Left lung (tissue), 4 donors: ENCODE measurements at regions not wholly inside any gene's neighbourhood (a gene's known extent, or its start where the extent isn't known, plus 50 kb on each side); places are given as distances from the start of the nearest gene placed in this dataset.

Experiments
- ATAC-seq: fragments of 200-7000 bp; cut with Tn5 transposase; one replicate; pipeline ENCODE4 v1.9.1; 2020; ENCODE audit warnings: moderate library complexity
- DNase-seq, 4 donors: peaks; one replicate each; pipeline ENCODE4 v3.0.0-alpha.2; 2013 to 2020
- H3K27ac ChIP-seq, 2 donors: fragments of 200-600 bp; sonication (generic) in 1 of 2; one replicate each; pipeline versions ENCODE4 v1.5.0 to v1.8.0; 2020 to 2021
- H3K27me3 ChIP-seq, 2 donors: fragments of 200-600 bp; sonication (generic) in 1 of 2; one replicate each; pipeline versions ENCODE4 v1.5.0 to v1.8.0; 2020 to 2021
- H3K36me3 ChIP-seq, 2 donors: fragments of 200-600 bp; sonication (generic) in 1 of 2; one replicate each; pipeline versions ENCODE4 v1.5.0 to v1.8.0; 2020 to 2021
- H3K4me1 ChIP-seq, 2 donors: fragments of 200-600 bp; one replicate each; pipeline ENCODE4 v1.8.0; 2021
- H3K4me3 ChIP-seq, 2 donors: fragments of 200-600 bp; sonication (generic) in 1 of 2; one replicate each; pipeline versions ENCODE4 v1.5.0 to v1.8.0; 2020 to 2021; ENCODE audit warnings: mild to moderate bottlenecking in 1 of 2
- H3K9me3 ChIP-seq, 2 donors: fragments of 200-600 bp; sonication (generic) in 1 of 2; one replicate each; pipeline versions ENCODE4 v1.5.0 to v1.8.0; 2020 to 2021
- CTCF ChIP-seq, 2 donors: fragments of 200-600 bp; sonication (generic) in 1 of 2; IDR thresholded peaks; one replicate each; pipeline versions ENCODE4 v1.5.0 to v1.8.0; 2021; ENCODE audit warnings: antibody characterized with exemption in 2 of 2
- intact Hi-C, 2 donors: fragments of 100-400 bp; cut with DNase I; formaldehyde crosslinking; loops; one replicate each; pipeline versions ENCODE4 v1.11.2 to v1.14.2; 2022
- donor health status: DM: no; HTN: yes; CAD: no.
- donor health status: DM: no; HTN: no; CAD: no.

GRCh38 chr7:131848033-131848432, 291.6 kb upstream of the PODXL start:
- ATAC-seq = no peak

GRCh38 chr7:131845573-131846314, 289.3 kb upstream of the PODXL start:
- intact Hi-C loops = no loop called here
- Histone ChIP-seq H3K9me3 (no peaks in the 10 kb centered on the region), H3K36me3 (no peaks in the 10 kb centered on the region), H3K27ac (no peak overlapping the region), H3K27me3 (peaks cover 0 to 28% of the 10 kb centered on the region in 2 donors), H3K4me3 (no peak overlapping the region), H3K4me1 (no peaks in the 10 kb centered on the region)
- DNase-seq (no peak), ATAC-seq (no peak)
- TF ChIP-seq CTCF (IDR thresholded peaks at IDR 0.05) = no peak

More at GRCh38 chr7:131848033-131848432, 291.6 kb upstream of the PODXL start:
- Histone ChIP-seq H3K36me3 (no peaks in the 10 kb centered on the region), H3K9me3 (peaks cover 0 to under 1% of the 10 kb centered on the region in 2 donors), H3K4me3 (no peak overlapping the region), H3K4me1 (no peaks in the 10 kb centered on the region), H3K27me3 (peaks cover 0 to 28% of the 10 kb centered on the region in 2 donors), H3K27ac (no peak overlapping the region)
- DNase-seq = no peak
- no peak for TF ChIP-seq CTCF (IDR thresholded peaks at IDR 0.05)
- intact Hi-C loops = no loop called here

- intact Hi-C loops = no loop called here
- TF ChIP-seq CTCF (IDR thresholded peaks at IDR 0.05) = no peak
- Histone ChIP-seq H3K4me3 (no peak overlapping the region), H3K9me3 (no peaks in the 10 kb centered on the region), H3K36me3 (no peaks in the 10 kb centered on the region), H3K27me3 (peaks cover 0 to 22% of the 10 kb centered on the region in 2 donors), H3K4me1 (no peaks in the 10 kb centered on the region), H3K27ac (no peak overlapping the region)
- ATAC-seq = no peak
- DNase-seq = no peak
Measured at GRCh38 chr7:131844369-131844768, 287.9 kb upstream of the PODXL start.

- Histone ChIP-seq H3K4me3 (no peak overlapping the region), H3K27ac (no peak overlapping the region), H3K4me1 (no peaks in the 10 kb centered on the region), H3K27me3 (peaks cover 0 to 19% of the 10 kb centered on the region in 2 donors), H3K36me3 (no peaks in the 10 kb centered on the region), H3K9me3 (no peaks in the 10 kb centered on the region)
- TF ChIP-seq CTCF (IDR thresholded peaks at IDR 0.05) = no peak
- ATAC-seq (peak; percentile 17), DNase-seq (peak in 2 of 4 donors; percentile 49 to 74)
- intact Hi-C loops = no loop called here
Measured at GRCh38 chr7:131843898-131844331, 287.5 kb upstream of the PODXL start.

- H3K27me3 ChIP-seq = peaks cover 0 to 9% of the 10 kb centered on the region in 2 donors
- no peak overlapping the region for H3K4me3 ChIP-seq
- no peak overlapping the region for H3K27ac ChIP-seq
- TF ChIP-seq CTCF (IDR thresholded peaks at IDR 0.05) = no peak
- no peaks in the 10 kb centered on the region for H3K36me3 ChIP-seq
- no peaks in the 10 kb centered on the region for H3K9me3 ChIP-seq
- intact Hi-C loops = no loop called here
- ATAC-seq (no peak), DNase-seq (no peak)
- H3K4me1 ChIP-seq = no peaks in the 10 kb centered on the region
Measured at GRCh38 chr7:131839967-131840690, 283.7 kb upstream of the PODXL start.
